HCT116 (cell line): ENCODE measurements at regions not wholly inside any gene's neighbourhood (a gene's known extent, or its start where the extent isn't known, plus 50 kb on each side); places are given as distances from the start of the nearest gene placed in this dataset.

Source experiments
- ATAC-seq: fragments of 200-7000 bp; cut with Tn5 transposase; 2 replicates; pipeline ENCODE4 v1.9.1; 2020; ENCODE audit warnings: mild to moderate bottlenecking, moderate library complexity
- BruUV-seq: library from RNA; stranded (reverse); fragments of 400-500 nt; replicated peaks from 2 replicates; lab custom pipeline; 2021; lab: Mats Ljungman, UMichigan
- CTCF ChIA-PET: fragments of 300-600 bp; sonication (Branson Sonifier 250); formaldehyde crosslinking; loops from one replicate; lab custom pipeline; 2021; ENCODE audit warnings: antibody characterized with exemption; lab: Charles Lee
- POLR2A ChIA-PET: fragments of 300-600, 350-600 bp; sonication (Branson Sonifier 250); formaldehyde crosslinking; loops from one replicate; lab custom pipeline; 2021; ENCODE audit warnings: antibody characterized with exemption; lab: Charles Lee
- RAD21 ChIA-PET, 2 experiments: fragments of 300-600 bp; sonication (Branson Sonifier 250); formaldehyde crosslinking; loops; one replicate each; lab custom pipeline; 2023; ENCODE audit warnings: low total read pairs in 2 of 2; ENCODE audit not compliant: uncharacterized antibody in 2 of 2, unreplicated experiment in 2 of 2, low non-redundant PET in 1 of 2; lab: Charles Lee
- DNase-seq: peaks from one replicate; pipeline ENCODE4 v3.0.0-alpha.2; 2010; ENCODE audit warnings: low read depth, low spot score
- H2AFZ ChIP-seq: fragments of 200-600 bp; shearing (Covaris generic), sonication (generic); 2 replicates; pipeline ENCODE4 v1.6.1; 2017; ENCODE audit warnings: low read depth, mixed run types, mixed read lengths, antibody characterized with exemption, low read length; ENCODE audit not compliant: poor library complexity, severe bottlenecking
- H3K27ac ChIP-seq: 2 replicates; pipeline ENCODE4 v1.5.1; 2012; ENCODE audit warnings: low read depth, low read length
- H3K27me3 ChIP-seq: fragments of 200-600 bp; sonication (generic); 2 replicates; pipeline ENCODE4 v1.6.1; 2016; ENCODE audit warnings: mixed run types, low read length, mixed read lengths; ENCODE audit not compliant: insufficient read depth
- H3K36me3 ChIP-seq, 2 experiments: fragments of 200-500 bp in 1 of 2; fragments of 200-600 bp in 1 of 2; sonication (Bioruptor generic) in 1 of 2; sonication (generic) in 1 of 2; 2 replicates each; pipeline versions ENCODE4 v1.5.1 to v1.6.1; 2014 to 2016; ENCODE audit warnings: low read length in 2 of 2, inconsistent platforms in 1 of 2, mixed read lengths in 1 of 2, mixed run types in 1 of 2; ENCODE audit not compliant: insufficient read depth in 2 of 2, control insufficient read depth in 1 of 2
- H3K4me1 ChIP-seq, 2 experiments: fragments of 200-600 bp in 1 of 2; sonication (generic) in 1 of 2; 2 replicates each; pipeline versions ENCODE4 v1.5.1 to v1.6.1; 2012 to 2017; ENCODE audit warnings: low read length in 2 of 2, inconsistent platforms in 1 of 2, mild to moderate bottlenecking in 1 of 2, mixed read lengths in 1 of 2, mixed run types in 1 of 2, moderate library complexity in 1 of 2; ENCODE audit not compliant: insufficient read depth in 2 of 2, control insufficient read depth in 1 of 2
- H3K4me2 ChIP-seq: fragments of 200-600 bp; sonication (generic); 2 replicates; pipeline ENCODE4 v1.6.1; 2017; ENCODE audit warnings: mixed run types, low read length, mixed read lengths
- H3K4me3 ChIP-seq, 2 experiments: fragments of 200-600 bp in 1 of 2; sonication (generic) in 1 of 2; replicated peaks in 1 of 2; 2 replicates each; pipeline ENCODE4 v1.5.1; 2011 to 2016; ENCODE audit warnings: low read length in 2 of 2, control low read depth in 1 of 2, low read depth in 1 of 2, mild to moderate bottlenecking in 1 of 2, mixed read lengths in 1 of 2, mixed run types in 1 of 2
- H3K79me2 ChIP-seq: fragments of 200-600 bp; sonication (generic); 2 replicates; pipeline ENCODE4 v1.6.1; 2017; ENCODE audit warnings: mild to moderate bottlenecking, mixed run types, low read length, moderate library complexity, mixed read lengths; ENCODE audit not compliant: insufficient read depth
- H3K9ac ChIP-seq: fragments of 200-600 bp; sonication (generic); 2 replicates; pipeline ENCODE4 v1.6.1; 2016; ENCODE audit warnings: low read length, mixed read lengths
- H3K9me2 ChIP-seq: fragments of 200-600 bp; sonication (generic), shearing (Covaris generic); 2 replicates; pipeline ENCODE4 v1.6.1; 2017; ENCODE audit warnings: mixed run types, mild to moderate bottlenecking, moderate library complexity; ENCODE audit not compliant: insufficient read depth
- H3K9me3 ChIP-seq, 2 experiments: fragments of 200-500 bp in 1 of 2; fragments of 200-600 bp in 1 of 2; sonication (Bioruptor generic) in 1 of 2; sonication (generic) in 1 of 2; 2 replicates each; pipeline ENCODE4 v1.6.1; 2014 to 2017; ENCODE audit warnings: low read length in 2 of 2, mixed read lengths in 2 of 2, inconsistent platforms in 1 of 2, low read depth in 1 of 2, mild to moderate bottlenecking in 1 of 2, mixed run types in 1 of 2, moderate library complexity in 1 of 2; ENCODE audit not compliant: control insufficient read depth in 1 of 2, insufficient read depth in 1 of 2
- H4K20me1 ChIP-seq: fragments of 200-600 bp; sonication (generic), shearing (Covaris generic); 2 replicates; pipeline ENCODE4 v1.6.1; 2017; ENCODE audit warnings: mixed run types, mild to moderate bottlenecking, moderate library complexity; ENCODE audit not compliant: insufficient read depth
- CBX3 ChIP-seq: IDR thresholded peaks from 2 replicates; pipeline ENCODE4 v1.6.1; 2012; ENCODE audit warnings: low read depth
- CEBPB ChIP-seq: IDR thresholded peaks from 2 replicates; pipeline ENCODE4 v1.6.1; 2012; ENCODE audit warnings: low read depth
- EGR1 ChIP-seq: IDR thresholded peaks from 2 replicates; pipeline ENCODE4 v1.6.1; 2012; ENCODE audit warnings: low read depth
- ELF1 ChIP-seq: IDR thresholded peaks from 2 replicates; pipeline ENCODE4 v1.6.1; 2012; ENCODE audit warnings: low read depth, borderline replicate concordance
- EZH2 ChIP-seq: fragments of 200-600 bp; sonication (generic); IDR thresholded peaks from 2 replicates; pipeline ENCODE4 v1.6.1; 2017; ENCODE audit warnings: antibody characterized with exemption, mixed run types
- JUND ChIP-seq: IDR thresholded peaks from 2 replicates; pipeline ENCODE4 v1.6.1; 2012
- POLR2A ChIP-seq: IDR thresholded peaks from 2 replicates; pipeline ENCODE4 v1.7.0; 2011; ENCODE audit warnings: borderline replicate concordance; ENCODE audit not compliant: insufficient read depth, insufficient read length; ENCODE audit errors: extremely low read depth
- RAD21 ChIP-seq: IDR thresholded peaks from 2 replicates; pipeline ENCODE4 v1.6.1; 2012; ENCODE audit warnings: low read depth, mild to moderate bottlenecking
- SIN3A ChIP-seq: IDR thresholded peaks from 2 replicates; pipeline ENCODE4 v1.6.1; 2012; ENCODE audit warnings: low read depth
- SP1 ChIP-seq: IDR thresholded peaks from 2 replicates; pipeline ENCODE4 v1.6.1; 2012; ENCODE audit warnings: low read depth
- SRF ChIP-seq: IDR thresholded peaks from 2 replicates; pipeline ENCODE4 v1.6.1; 2012; ENCODE audit warnings: low read depth
- TCF7L2 ChIP-seq: IDR thresholded peaks from 2 replicates; pipeline ENCODE4 v1.7.0; 2011; ENCODE audit warnings: borderline replicate concordance, inconsistent platforms; ENCODE audit not compliant: insufficient read depth, insufficient read length; ENCODE audit errors: extremely low read depth
- YY1 ChIP-seq: IDR thresholded peaks from 2 replicates; pipeline ENCODE4 v1.6.1; 2011; ENCODE audit warnings: low read length, low read depth, moderate library complexity, mild to moderate bottlenecking; ENCODE audit not compliant: insufficient replicate concordance; ENCODE audit errors: extremely low read depth
- ZFX ChIP-seq: fragments of 450-650 bp; IDR thresholded peaks from 2 replicates; pipeline ENCODE4 v1.6.1; 2017
- ZNF274 ChIP-seq: fragments of 200-500 bp; sonication (Bioruptor generic); IDR thresholded peaks from 2 replicates; pipeline ENCODE4 v1.6.1; 2014; ENCODE audit warnings: mild to moderate bottlenecking, low read depth, low read length, inconsistent platforms
- intact Hi-C: fragments of 100-400 bp; cut with micrococcal nuclease; formaldehyde crosslinking; loops from 2 replicates; pipeline ENCODE4 v1.10.0; 2022
- TF ChIP-seq, protein P1 (sequence below): IDR thresholded peaks from 2 replicates; pipeline ENCODE4 v1.6.1; 2012
- TF ChIP-seq, protein P2 (sequence below): IDR thresholded peaks from 2 replicates; pipeline ENCODE4 v1.6.1; 2011; ENCODE audit warnings: mild to moderate bottlenecking, low read length, moderate library complexity; ENCODE audit not compliant: insufficient replicate concordance; ENCODE audit errors: extremely low read depth
- TF ChIP-seq, protein P3 (sequence below), 3 experiments: fragments of 200-600 bp in 1 of 3; sonication (generic) in 1 of 3; IDR thresholded peaks in 2 of 3; conservative IDR thresholded peaks in 1 of 3; 2 replicates each; pipeline ENCODE4 v1.5.1; 2012 to 2017; ENCODE audit warnings: low read depth in 2 of 3, low read length in 2 of 3, antibody characterized with exemption in 1 of 3, borderline replicate concordance in 1 of 3, control low read depth in 1 of 3, mild to moderate bottlenecking in 1 of 3, mixed read lengths in 1 of 3, mixed run types in 1 of 3, moderate library complexity in 1 of 3; ENCODE audit not compliant: insufficient read depth in 1 of 3

GRCh38 chr10:47127188-47127785, 172.7 kb upstream of the GDF10 start (continued):
- TF ChIP-seq, protein P1, sequence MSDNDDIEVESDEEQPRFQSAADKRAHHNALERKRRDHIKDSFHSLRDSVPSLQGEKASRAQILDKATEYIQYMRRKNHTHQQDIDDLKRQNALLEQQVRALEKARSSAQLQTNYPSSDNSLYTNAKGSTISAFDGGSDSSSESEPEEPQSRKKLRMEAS, result no peak
- TF ChIP-seq EGR1 (no peak), CEBPB (no peak), SIN3A (no peak), SRF (no peak), SP1 (no peak)
- TF ChIP-seq, protein P2, sequence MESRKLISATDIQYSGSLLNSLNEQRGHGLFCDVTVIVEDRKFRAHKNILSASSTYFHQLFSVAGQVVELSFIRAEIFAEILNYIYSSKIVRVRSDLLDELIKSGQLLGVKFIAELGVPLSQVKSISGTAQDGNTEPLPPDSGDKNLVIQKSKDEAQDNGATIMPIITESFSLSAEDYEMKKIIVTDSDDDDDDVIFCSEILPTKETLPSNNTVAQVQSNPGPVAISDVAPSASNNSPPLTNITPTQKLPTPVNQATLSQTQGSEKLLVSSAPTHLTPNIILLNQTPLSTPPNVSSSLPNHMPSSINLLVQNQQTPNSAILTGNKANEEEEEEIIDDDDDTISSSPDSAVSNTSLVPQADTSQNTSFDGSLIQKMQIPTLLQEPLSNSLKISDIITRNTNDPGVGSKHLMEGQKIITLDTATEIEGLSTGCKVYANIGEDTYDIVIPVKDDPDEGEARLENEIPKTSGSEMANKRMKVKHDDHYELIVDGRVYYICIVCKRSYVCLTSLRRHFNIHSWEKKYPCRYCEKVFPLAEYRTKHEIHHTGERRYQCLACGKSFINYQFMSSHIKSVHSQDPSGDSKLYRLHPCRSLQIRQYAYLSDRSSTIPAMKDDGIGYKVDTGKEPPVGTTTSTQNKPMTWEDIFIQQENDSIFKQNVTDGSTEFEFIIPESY, result no peak

- H2AFZ ChIP-seq, result no peak overlapping the region
- no peaks in the 10 kb centered on the region; a peak in 1 of 4 replicates for H3K4me1 ChIP-seq
- BruUV-seq, result no TSS peak
- H4K20me1 ChIP-seq, result no peaks in the 10 kb centered on the region
- no peaks in the 10 kb centered on the region for H3K9me3 ChIP-seq
- TF ChIP-seq, protein P3, sequence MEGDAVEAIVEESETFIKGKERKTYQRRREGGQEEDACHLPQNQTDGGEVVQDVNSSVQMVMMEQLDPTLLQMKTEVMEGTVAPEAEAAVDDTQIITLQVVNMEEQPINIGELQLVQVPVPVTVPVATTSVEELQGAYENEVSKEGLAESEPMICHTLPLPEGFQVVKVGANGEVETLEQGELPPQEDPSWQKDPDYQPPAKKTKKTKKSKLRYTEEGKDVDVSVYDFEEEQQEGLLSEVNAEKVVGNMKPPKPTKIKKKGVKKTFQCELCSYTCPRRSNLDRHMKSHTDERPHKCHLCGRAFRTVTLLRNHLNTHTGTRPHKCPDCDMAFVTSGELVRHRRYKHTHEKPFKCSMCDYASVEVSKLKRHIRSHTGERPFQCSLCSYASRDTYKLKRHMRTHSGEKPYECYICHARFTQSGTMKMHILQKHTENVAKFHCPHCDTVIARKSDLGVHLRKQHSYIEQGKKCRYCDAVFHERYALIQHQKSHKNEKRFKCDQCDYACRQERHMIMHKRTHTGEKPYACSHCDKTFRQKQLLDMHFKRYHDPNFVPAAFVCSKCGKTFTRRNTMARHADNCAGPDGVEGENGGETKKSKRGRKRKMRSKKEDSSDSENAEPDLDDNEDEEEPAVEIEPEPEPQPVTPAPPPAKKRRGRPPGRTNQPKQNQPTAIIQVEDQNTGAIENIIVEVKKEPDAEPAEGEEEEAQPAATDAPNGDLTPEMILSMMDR (IDR thresholded peaks at IDR 0.05 in 2 of 3, conservative IDR thresholded peaks at IDR 0.05 in 1 of 3; ENCODE audit: borderline replicate concordance in 1 of 3, insufficient read depth in 1 of 3, low read depth in 2 of 3, low read length in 2 of 3), result no peak
- TF ChIP-seq TCF7L2 (no peak), EZH2 (no peak), SIN3A (no peak), ZFX (no peak), ELF1 (no peak), POLR2A (no peak), JUND (no peak), ZNF274 (no peak), CBX3 (no peak), SRF (no peak), YY1 (no peak), RAD21 (no peak)
- TF ChIP-seq, protein P2, result no peak
- no peak overlapping the region for H3K9ac ChIP-seq
- POLR2A ChIA-PET, result no interaction called here
- H3K27me3 ChIP-seq, result no peaks in the 10 kb centered on the region
- H3K4me3 ChIP-seq, result no peak overlapping the region
- no peak for DNase-seq
- CTCF ChIA-PET, result no interaction called here
- ATAC-seq, result no peak
- no peaks in the 10 kb centered on the region for H3K36me3 ChIP-seq
- no peaks in the 10 kb centered on the region for H3K79me2 ChIP-seq
- intact Hi-C loops, result no loop called here
- no peak overlapping the region for H3K4me2 ChIP-seq
- no peaks in the 10 kb centered on the region for H3K9me2 ChIP-seq
- RAD21 ChIA-PET, result no interaction called here
- H3K27ac ChIP-seq, result no peak overlapping the region
These were observed 169.5 kb upstream of the GDF10 start for GRCh38 chr10:47130491-47130890.
